ENCODE measurements at regions not wholly inside any gene's neighbourhood (a gene's known extent, or its start where the extent isn't known, plus 50 kb on each side); places are given as distances from the start of the nearest gene placed in this dataset.

DNA sequence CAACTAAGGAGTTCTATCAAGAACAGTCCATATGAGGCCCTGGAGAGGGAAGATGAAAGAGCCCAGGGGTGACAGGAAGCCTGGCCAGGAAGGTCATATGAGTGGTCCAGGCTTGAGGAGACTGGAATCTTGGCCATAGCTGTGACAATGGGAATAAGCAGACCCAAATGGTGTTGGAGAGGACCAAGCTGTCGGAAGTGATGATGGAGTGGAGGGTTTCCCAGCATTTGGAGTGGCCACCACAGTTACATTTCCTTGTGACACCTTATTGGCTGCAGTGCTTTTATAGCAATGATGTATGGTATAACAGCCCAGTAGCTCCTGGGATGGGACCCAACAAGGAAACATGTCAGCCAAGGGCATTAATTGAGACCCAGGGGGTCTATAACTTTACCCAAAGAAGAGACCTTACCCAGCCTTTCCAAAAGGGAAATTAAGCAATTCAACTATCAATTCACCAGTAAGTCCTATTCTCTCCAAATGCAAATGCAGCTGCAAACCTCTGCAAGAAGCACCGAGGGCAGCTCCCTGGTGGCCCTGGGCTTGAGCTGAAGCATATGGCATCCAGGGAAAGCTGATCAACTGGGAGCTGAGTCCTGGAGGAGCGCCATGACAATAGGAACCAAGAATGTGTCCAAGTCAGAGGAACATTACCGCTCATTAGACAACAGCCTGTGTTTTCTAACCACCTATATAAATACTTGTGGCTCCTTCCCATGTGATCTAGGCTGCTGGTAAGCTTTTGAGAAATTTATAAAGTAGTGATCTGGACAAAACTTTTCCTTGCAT lies 219.4 kb downstream of the SOD2 start:
- DNase-seq: no peak

DNA sequence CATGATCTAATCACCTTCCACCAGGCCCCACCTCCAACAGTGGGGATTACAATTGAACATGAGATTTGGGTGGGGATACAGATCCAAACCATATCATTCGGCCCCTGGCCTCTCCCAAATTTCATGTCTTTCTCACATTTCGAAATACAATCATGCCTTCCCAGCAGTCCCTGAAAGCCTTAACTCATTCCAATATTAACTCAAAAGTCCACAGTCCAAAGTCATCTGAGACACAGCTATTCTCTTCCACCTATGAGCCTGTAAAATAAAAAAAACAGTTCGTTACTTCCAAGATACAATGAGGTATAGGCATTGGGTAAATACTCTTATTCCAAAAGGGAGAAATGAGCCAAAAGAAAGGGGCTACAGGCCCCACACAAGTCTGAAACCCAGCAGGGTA lies 222.6 kb downstream of the SOD2 start:
- DNase-seq: no peak

- DNase-seq: no peak
These were observed 223.6 kb downstream of the SOD2 start for GRCh38 chr6:159469443-159469842.

GRCh38 chr6:159468994-159469393 lies 224.0 kb downstream of the SOD2 start:
- DNase-seq: no peak

- peak in 1 of 3 donors; percentile 10 for DNase-seq
These were observed 225.5 kb downstream of the SOD2 start for GRCh38 chr6:159467473-159468041.

- no peak for DNase-seq
These were observed 226.1 kb downstream of the SOD2 start for GRCh38 chr6:159466926-159467325.

DNA sequence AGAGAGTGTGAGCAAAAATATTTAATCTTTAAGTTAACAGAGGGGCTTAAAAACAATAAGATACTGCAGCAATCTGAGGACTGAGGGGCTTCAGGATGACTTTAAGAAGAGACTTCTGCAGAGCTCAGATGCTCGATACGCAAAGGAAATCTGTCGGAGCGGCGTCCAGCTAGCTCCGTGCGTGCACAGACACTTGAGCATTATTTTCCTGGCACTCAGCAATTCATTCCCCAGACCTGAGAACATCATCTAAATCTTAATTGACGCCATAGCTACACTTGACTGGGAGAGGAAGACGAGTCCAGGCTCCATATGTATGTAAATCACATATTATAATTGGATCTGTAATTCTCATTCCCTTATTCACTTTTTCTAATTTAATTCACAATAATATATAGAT lies 228.2 kb downstream of the SOD2 start:
- DNase-seq: no peak

GRCh38 chr6:159463119-159463829 lies 229.8 kb downstream of the SOD2 start:
- peak in 2 of 3 donors; percentile 7 to 33 for DNase-seq

GRCh38 chr6:159462431-159462830 lies 230.6 kb downstream of the SOD2 start:
- no peak for DNase-seq

DNA sequence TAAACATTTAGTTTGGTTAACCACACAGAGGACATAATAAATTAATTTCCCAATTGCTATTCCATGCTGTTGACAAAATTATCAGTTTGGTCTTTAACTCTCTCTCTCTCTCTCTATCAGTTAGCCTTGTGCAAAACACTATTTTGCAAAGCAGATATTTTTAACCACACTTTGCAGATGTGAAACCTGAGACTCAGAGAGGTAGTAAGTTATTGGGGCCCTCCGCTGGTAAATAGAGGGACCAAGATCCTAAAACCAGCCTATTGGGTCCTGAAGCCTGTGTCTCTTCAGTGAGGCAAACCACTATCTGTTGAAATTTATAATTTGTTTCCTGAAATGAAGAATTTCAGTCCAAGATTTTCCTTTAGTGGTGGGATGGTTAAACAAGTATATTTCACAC lies 231.0 kb downstream of the SOD2 start:
- no peak for DNase-seq

DNA sequence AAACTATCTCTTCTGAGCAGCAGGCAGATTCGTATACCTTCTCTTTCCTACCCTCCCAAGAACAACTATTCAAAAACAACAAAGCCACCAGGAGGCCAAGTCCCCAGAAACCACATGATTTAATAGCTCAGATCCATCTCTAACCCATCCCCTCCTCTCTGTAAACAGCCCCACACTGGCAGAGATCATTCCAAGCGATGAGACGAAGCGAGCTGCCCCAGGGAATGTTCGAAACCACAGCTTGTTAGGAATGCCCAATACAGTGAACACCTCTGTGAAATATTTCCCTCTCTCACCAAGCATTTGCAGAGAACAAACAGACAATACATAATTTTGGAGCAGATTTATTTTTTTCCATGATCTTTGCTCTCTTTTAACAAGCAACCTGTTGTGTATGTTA lies 231.8 kb downstream of the SOD2 start:
- no peak for DNase-seq

DNA sequence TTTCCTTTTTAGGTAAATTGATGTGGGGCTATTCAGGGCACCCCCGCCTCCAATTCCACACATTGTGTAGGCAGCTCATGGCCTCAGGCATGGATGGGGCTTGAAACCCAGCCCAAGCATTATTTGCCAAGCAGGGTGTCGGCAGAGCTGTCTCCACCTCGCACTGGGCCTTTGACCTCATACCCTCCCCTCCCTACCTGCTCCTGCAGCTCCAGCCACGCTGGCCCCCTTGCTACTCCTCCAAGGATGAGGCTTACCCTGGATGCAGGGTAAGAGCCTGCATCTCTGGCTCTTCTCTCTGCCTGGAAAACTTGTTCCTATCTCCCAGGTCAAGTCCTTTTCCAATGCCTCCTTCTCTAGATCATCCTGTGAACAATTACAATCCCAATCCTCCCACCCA lies 232.6 kb downstream of the SOD2 start:
- no peak for DNase-seq

- no peak for DNase-seq
These were observed 236.7 kb downstream of the SOD2 start for GRCh38 chr6:159456349-159456748.

- no peak for DNase-seq
These were observed 237.3 kb downstream of the SOD2 start for GRCh38 chr6:159455700-159456274.

DNA sequence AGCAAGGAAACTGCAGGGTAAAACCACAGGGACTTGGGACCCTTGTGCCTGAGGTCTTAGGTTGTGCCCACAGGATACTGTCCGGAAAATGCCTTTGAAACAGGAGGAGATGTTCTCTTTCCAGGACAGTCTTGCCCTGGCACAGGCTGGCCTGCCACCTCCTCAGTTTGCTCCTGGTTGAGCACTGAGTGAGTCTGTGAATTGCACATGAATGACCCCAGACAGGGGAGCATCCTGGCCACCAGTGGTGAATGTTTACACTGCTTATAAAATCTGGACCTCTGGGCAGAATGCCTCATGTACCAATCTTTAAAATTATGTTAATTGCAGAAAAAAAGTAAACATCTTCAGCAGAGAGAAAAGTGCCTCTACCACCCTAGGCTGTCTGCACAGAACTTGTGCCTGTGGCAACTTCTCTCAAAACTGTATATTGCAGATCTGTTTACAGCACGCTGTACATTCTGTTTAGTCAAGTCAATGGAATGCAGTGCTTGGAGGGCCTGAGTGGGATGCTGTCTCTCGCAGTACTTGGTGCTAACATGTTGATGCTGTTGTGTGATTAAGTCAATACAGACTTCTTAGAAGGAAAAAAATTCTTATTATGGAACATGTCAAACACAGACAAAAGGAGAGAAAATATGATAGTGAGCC lies 242.1 kb downstream of the SOD2 start:
- DNase-seq: no peak

DNA sequence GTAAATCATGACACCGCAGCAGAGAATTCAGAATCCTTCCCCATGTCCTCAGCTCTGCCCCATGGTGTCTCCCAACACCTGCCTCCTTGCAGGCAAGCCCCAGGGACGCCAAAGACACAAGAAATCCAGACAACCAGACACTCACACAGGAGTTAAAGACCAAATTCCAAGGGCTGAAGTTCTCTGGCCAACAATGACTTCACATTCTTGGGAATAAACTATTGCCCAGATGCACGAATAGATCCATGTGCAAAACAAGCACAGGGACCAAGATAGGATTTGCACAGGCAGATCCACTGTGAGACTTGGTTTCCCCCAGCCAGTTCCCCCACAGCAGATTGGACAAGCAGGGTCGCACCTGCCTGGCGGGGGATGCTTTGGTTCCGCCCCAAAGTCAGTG lies 246.7 kb downstream of the SOD2 start:
- no peak for DNase-seq

DNA sequence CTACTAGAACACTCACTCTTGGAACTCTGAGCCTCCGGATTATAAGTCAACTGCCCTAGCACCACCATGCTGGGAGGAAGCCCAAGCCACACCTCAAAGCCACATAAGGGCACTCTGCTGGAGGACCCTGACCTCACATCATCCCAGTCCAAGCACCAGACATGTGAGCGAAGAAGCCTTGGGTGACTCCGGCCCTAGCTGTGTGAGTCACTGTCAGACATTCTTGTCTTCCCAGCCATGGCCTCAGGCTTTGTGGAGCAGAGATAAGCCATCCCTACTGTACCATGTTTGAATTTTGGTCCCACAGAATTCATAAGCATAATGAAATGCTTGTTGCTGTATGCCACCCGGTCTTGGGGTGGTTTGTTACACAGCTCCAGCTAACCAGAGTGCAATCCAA lies 247.7 kb downstream of the SOD2 start:
- no peak for DNase-seq

- no peak for DNase-seq
These were observed 248.8 kb downstream of the SOD2 start for GRCh38 chr6:159444056-159444760.

- no peak for DNase-seq
These were observed 249.6 kb downstream of the SOD2 start for GRCh38 chr6:159443417-159443920.

- no peak for DNase-seq
These were observed 251.4 kb downstream of the SOD2 start for GRCh38 chr6:159441704-159441981.

- DNase-seq: peak in 1 of 3 donors; percentile 2
These were observed 251.9 kb downstream of the SOD2 start for GRCh38 chr6:159440911-159441703.

- no peak for DNase-seq
These were observed 252.7 kb downstream of the SOD2 start for GRCh38 chr6:159440349-159440748.

All from suppressor macrophage treated with lipopolysaccharide for 1 hour (primary cell).